Cardiac fibroblast (primary cell): ENCODE measurements at regions not wholly inside any gene's neighbourhood (a gene's known extent, or its start where the extent isn't known, plus 50 kb on each side); places are given as distances from the start of the nearest gene placed in this dataset.

ENCODE experiments used
- DNase-seq, 2 donors: peaks; one replicate each; pipeline versions ENCODE4 v3.0.0 to v3.0.0-alpha.2; 2010; ENCODE audit warnings: low read depth in 2 of 2
- H3K4me3 ChIP-seq, 2 donors: replicated peaks in 1 of 2; 1 replicate in 1 of 2; 2 replicates in 1 of 2; pipeline ENCODE4 v1.5.1; 2011; ENCODE audit warnings: low read depth in 2 of 2, low read length in 2 of 2, mild to moderate bottlenecking in 2 of 2, moderate library complexity in 1 of 2
- TF ChIP-seq, protein P1 (sequence below): IDR thresholded peaks from one replicate; pipeline ENCODE4 v1.5.1; 2011; ENCODE audit warnings: low read depth, mild to moderate bottlenecking, low read length, inconsistent platforms

GRCh38 chr3:69524816-69525215 lies 138.9 kb upstream of the FRMD4B start:
- DNase-seq, result no peak
- TF ChIP-seq, protein P1, sequence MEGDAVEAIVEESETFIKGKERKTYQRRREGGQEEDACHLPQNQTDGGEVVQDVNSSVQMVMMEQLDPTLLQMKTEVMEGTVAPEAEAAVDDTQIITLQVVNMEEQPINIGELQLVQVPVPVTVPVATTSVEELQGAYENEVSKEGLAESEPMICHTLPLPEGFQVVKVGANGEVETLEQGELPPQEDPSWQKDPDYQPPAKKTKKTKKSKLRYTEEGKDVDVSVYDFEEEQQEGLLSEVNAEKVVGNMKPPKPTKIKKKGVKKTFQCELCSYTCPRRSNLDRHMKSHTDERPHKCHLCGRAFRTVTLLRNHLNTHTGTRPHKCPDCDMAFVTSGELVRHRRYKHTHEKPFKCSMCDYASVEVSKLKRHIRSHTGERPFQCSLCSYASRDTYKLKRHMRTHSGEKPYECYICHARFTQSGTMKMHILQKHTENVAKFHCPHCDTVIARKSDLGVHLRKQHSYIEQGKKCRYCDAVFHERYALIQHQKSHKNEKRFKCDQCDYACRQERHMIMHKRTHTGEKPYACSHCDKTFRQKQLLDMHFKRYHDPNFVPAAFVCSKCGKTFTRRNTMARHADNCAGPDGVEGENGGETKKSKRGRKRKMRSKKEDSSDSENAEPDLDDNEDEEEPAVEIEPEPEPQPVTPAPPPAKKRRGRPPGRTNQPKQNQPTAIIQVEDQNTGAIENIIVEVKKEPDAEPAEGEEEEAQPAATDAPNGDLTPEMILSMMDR, result no peak
- H3K4me3 ChIP-seq, result no peak overlapping the region

DNA sequence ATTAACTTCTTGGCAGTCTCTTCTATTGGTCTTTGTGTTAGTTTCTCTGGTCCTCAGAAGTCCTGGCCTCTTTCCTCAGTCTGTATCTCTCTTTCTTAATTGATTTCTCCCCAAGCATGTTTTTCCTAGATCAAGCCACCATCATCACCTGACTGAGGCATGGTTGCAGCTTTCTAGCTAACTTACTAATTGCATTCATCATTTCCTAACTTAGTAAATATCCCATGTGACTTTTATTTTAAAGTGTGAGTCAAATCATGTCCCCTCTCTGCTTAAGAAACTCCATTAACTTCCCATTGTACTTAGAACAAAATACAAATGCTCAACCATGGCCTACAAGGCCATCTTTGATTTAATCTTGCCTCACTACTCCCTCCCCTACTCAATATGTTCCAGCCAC lies 135.4 kb upstream of the FRMD4B start:
- DNase-seq, result no peak
- no peak overlapping the region for H3K4me3 ChIP-seq
- TF ChIP-seq, protein P1, result no peak

DNA sequence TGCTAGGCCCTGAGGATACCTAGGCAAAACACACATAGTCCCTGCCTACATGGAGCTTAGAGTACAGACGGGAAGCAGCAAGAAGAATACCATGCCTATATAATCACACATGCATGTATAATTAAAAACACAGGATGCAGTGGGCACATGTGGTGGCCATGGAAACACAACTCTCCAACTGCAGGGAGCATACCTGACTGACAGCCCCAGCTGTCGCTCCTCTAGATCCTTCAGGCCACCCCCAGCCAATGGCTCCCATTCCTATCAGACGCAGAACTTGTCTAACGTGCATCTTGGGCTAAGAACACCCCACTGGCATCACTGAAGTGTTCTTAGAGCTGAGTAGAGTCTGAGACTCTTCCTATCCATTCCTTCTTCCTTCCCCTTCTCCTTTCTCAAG lies 125.5 kb upstream of the FRMD4B start:
- no peak overlapping the region for H3K4me3 ChIP-seq

DNA sequence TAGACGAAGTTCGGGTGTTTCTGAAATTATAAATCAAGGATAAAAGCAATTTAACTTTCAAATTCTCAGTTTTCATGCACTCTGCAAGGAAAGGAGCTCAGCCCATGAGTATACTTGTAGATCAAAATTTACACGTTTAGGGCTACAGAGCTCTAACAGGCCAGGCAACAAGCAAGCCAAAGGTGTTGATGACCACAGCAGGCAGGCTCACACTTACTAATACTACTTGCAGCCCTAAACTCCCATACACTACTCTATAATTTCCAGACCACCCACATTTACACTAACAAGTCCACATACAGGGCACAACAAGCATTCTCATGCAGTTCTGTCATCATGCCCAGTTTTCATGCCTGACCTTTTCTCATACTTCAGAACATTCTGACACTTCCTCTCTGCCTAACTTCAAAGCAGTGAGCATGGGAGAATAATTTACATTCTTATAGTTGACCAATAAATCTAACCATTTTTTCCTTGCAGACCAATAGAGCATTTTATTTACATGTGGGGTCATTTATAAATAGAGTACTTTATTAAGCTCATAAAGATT lies 124.7 kb upstream of the FRMD4B start:
- no peak overlapping the region for H3K4me3 ChIP-seq
- peak in 1 of 2 donors; percentile 53 for DNase-seq
- TF ChIP-seq, protein P1, result no peak

More for the DNA sequence above, 125.5 kb upstream of the FRMD4B start:
- no peak for DNase-seq
- TF ChIP-seq, protein P1, result no peak

- TF ChIP-seq, protein P1, result no peak
- H3K4me3 ChIP-seq, result no peak overlapping the region
- DNase-seq, result no peak
Measured at GRCh38 chr3:69509288-69509687, 123.4 kb upstream of the FRMD4B start.

DNA sequence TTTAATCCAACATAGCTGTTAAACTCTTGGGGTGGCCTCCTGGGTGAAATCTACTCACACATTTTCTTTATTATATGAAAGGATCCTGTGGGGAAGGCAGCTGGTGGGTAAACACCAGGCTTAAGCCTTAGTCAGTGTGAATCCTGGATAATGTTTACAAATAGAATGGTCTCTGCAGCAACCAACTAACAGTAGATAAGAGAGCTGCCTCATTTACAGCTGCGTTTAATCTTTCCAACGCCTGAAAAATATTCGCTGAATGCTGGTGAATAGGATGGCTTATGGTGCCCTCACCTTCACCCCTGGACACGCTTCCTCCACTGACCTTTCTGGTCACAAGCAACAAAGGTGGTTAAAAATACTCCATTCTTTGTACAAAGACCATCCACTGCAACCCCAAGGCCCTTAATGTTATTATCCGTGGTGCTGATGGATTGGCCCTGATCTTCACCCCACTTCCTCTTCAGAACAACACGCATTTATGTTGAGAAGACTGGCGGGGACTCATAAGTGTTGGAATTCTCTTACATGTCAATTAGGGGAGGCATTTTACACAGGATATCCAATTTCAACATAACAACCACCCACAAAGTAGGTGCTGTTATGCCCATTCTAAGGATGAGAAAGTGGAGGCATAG lies 120.0 kb upstream of the FRMD4B start:
- DNase-seq, result peak in 1 of 2 donors; percentile 57
- no peak overlapping the region for H3K4me3 ChIP-seq
- TF ChIP-seq, protein P1, result no peak
